NCI-H146 treated with DMSO at 0.1 percent for 48 hours (cell line): ENCODE measurements at regions not wholly inside any gene's neighbourhood (a gene's known extent, or its start where the extent isn't known, plus 50 kb on each side); places are given as distances from the start of the nearest gene placed in this dataset.

Experiments used
- DNase-seq: peaks from one replicate; lab custom pipeline; 2025; ENCODE audit not compliant: unreplicated experiment; lab: John Stamatoyannopoulos, UW

- no peak for DNase-seq
Measured at GRCh38 chr16:56093055-56093454, 98.2 kb upstream of the GNAO1 start.

DNA sequence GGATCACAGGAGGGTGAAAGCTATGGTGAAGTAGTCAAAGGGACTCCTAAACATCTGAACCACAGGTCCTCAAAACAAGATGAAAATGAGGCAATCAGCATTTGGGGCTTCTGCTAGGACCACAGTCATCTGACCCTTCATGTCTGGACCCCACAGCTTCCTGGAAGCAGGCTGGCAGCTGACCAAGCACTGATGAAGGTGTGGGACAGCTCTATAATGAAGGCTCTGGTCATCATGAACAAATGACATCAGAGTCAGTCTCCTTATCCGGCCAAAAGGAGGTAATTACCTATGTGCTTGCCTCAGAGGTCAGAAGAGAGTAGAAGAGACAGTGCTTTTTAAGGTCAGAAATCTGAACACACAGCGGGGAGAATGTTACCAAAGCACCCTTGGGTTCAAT lies 101.2 kb upstream of the GNAO1 start:
- DNase-seq = no peak

GRCh38 chr16:56087626-56088025 lies 103.7 kb upstream of the GNAO1 start:
- DNase-seq = no peak

GRCh38 chr16:56081371-56081770 lies 109.9 kb upstream of the GNAO1 start:
- no peak for DNase-seq

DNA sequence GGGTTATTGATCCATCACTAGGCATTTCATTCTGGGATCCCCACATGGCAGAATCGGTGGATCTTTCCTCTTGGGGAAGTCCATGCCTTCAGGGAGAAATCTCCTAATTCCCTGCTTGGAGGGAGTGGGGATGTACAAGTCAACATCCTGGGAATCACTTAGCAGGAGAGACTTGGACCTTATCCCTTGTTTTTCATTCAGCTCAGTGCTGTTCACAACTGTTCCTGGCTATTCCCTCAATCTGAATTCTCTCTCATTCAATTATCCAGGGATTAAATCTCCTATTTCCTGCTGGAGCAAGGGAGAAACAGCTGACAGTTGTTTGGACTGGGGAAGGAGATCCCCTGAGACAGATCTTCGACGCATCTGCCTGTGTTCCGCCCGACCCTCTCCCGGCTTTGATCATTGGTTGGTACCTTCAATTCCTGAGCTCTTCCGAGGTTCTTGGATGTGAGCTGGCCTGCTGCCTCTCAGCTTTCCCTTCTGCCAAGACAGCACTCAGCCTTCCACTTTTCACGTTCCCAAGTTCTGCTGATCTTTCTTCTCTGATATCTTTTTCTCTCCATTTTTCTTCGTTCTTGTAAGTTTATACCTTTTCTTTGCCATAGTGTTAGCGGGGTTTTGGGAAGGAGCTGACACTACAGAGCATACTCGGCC lies 115.4 kb upstream of the GNAO1 start:
- no peak for DNase-seq

GRCh38 chr16:56073508-56073907 lies 117.8 kb upstream of the GNAO1 start:
- no peak for DNase-seq

- DNase-seq = no peak
Measured at GRCh38 chr16:56072096-56072495, 119.2 kb upstream of the GNAO1 start.

DNA sequence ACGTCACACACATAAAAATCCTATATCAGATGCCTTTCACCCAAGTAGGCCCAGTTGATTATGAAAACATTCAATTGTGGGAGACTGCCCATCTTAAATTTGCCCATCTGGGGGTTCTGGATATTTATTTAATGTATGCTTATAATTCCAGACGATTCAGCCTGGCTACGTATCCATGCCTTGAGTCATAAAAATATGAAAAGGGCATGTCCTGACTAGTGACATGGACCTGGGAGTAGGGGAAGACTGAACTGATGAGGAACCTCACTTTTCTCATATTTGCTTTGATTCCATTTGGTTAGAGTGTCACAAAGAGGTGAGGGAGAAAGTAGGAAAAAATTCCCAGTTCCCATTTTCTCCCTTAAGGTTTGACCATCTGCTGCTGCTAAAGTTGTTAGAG lies 122.5 kb upstream of the GNAO1 start:
- no peak for DNase-seq

DNA sequence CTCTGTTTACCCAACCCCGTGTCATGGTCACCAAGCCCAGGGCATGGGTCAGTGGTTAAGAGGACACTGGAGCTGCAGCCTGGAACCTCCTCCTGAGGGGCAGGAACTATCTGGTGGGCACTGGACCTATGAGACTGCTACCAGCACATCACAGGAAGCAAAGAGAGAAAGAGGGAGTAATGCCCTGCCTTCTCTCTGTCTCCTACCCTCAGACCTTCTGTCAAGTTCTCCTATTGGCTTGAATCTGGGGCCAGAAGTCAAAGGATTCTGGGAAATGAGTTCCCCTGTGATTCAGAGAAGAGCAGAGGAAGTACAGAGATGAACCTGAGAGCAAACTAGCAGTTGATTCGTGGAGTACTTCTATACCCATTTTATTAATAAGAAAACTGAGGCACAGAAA lies 123.0 kb upstream of the GNAO1 start:
- no peak for DNase-seq

DNA sequence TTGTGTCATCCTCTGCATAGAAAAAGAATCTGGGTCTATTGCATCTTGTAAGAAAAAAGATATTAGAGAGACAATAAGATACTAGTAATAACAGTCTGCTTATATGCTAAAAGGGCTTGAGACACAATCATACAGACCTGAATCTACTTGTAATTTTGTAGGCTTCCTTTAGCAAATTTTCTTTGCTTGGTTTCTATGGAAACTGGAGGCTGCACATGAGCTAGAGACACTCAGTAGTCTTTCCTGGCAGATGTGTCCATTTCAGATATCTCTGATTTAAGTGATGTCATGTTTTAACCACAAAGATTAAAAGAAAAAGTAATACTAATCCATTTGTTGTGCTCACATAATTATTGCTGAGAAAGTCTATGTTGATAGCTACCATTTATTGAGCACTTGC lies 123.9 kb upstream of the GNAO1 start:
- DNase-seq = no peak

GRCh38 chr16:56066617-56067016 lies 124.7 kb upstream of the GNAO1 start:
- DNase-seq = no peak

GRCh38 chr16:56063111-56063510 lies 128.2 kb upstream of the GNAO1 start:
- DNase-seq = no peak

- no peak for DNase-seq
Measured at GRCh38 chr16:56057151-56057550, 134.1 kb upstream of the GNAO1 start.

- no peak for DNase-seq
Measured at GRCh38 chr16:56050916-56051315, 140.4 kb upstream of the GNAO1 start.

DNA sequence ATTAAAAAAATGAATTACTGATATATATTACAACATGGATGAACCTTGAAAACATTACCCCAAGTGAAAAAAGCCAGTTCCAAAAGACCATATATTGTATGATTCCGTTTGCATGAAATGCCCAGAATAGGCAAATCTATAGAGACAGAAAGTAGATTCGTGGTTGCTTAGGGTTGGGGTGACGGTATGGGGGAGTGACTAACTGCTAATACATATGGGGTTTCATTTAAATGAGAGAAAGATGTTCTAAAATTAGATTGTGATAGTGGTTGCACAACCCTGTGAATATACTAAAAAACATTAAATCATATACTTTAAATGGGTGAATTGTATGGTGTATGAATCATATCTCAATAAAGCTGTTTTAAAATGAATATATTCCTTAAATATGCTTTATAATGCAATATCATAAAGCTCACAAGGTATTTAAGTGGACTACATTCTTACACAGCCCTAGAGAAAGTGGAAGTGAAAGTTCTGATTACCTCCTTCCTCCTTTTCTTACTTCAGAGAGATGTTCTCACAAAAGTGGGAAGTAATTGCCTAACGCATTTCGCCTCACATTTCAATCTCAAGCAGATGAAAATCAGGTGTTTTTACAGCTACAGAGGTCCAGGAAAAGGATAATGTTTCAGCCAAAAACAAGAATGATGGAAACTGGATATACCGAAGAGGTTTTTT lies 142.7 kb upstream of the GNAO1 start:
- no peak for DNase-seq

- DNase-seq = no peak
Measured at GRCh38 chr16:56047307-56048234, 143.7 kb upstream of the GNAO1 start.

- no peak for DNase-seq
Measured at GRCh38 chr16:56042416-56042815, 148.9 kb upstream of the GNAO1 start.

DNA sequence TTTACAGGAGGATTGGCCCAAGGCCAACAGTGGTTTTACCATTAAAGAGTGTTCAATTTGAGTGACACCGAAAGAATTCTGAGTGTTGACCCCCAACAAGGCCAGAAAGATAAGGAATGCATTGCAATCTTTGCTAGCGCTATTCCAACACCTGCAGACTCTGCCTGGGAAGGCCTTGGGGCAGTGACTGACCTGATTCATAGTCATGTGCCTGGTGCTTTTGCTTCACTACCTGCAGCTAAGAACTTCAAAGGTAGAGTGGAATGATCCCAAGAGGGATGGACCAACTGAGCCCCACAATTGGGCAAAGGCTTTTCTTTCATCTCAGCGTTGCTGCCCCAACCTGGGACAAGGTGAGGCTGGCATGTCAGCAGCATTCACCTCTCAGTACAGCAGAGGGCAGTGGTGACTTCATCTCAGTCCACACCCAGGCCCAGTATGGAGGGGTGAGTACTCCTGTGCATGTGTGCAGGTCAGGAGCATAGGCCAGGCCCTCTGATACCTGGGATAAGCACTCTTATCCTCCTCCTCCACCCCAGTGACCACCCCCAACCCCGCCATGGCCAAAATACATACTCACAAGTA lies 149.6 kb upstream of the GNAO1 start:
- no peak for DNase-seq

GRCh38 chr16:56038564-56039098 lies 152.7 kb upstream of the GNAO1 start:
- DNase-seq = no peak

DNA sequence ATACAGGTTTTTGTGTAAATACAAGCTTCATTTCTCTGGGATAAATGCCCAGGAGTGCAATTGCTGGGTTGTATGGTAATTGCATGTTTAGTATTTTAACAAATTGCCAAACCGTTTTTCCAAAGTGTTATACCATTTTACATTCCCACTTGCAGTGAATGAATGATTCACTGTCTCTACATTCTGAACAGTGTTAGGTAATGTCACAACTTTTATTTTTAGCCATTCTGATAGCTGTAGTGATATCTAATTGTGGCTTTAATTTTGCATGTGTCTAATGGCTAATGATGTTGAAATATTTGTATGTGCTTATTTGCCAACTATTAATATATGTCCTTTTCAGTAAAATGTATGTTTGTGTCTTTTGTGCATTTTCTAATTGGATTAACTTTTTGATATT lies 156.9 kb upstream of the CES5A start:
- no peak for DNase-seq

GRCh38 chr16:56029026-56029425 lies 153.9 kb upstream of the CES5A start:
- DNase-seq = no peak
